ENCODE measurements at regions not wholly inside any gene's neighbourhood (a gene's known extent, or its start where the extent isn't known, plus 50 kb on each side); places are given as distances from the start of the nearest gene placed in this dataset.
A peak's percentile ranks its signal among the peaks of the same experiment; 100 is the strongest.

DNA sequence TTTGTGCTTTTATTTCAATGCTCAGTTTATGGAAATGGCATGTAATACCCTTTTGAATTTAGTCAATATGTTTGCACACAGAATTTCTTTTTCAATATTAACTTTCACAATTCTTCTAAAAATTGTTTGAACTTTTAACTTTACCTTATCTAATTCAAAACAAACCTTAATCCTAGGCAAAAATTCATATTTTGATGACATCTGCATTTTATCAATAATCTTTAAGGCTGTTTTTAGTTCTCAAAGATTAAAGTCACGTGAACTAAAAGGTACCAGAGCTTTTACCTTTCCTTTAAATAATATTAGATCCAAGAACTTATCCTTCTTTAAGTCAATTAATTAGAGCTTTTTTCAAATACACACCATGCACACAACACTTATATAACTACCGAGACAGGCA lies 218.9 kb upstream of the NCAM2 start:
- Histone ChIP-seq H3K36me3 (ENCODE audit: insufficient read depth, low read depth, low read length) (no peaks in the 10 kb centered on the region; the same call in 1 of the 2 replicates), H3K4me3 (ENCODE audit: low read length) (no peak overlapping the region; the same call in 1 of the 2 replicates), H3K9ac (ENCODE audit: low read depth, low read length) (no peak overlapping the region), H3K27me3 (ENCODE audit: insufficient read depth, low read length) (no peaks in the 10 kb centered on the region), H3K27ac (ENCODE audit: low read length) (no peak overlapping the region), H3K9me3 (ENCODE audit: insufficient read depth, low read depth, low read length) (peaks cover 39% of the 10 kb centered on the region), H3K4me1 (ENCODE audit: insufficient read depth, low read length) (no peaks in the 10 kb centered on the region)

DNA sequence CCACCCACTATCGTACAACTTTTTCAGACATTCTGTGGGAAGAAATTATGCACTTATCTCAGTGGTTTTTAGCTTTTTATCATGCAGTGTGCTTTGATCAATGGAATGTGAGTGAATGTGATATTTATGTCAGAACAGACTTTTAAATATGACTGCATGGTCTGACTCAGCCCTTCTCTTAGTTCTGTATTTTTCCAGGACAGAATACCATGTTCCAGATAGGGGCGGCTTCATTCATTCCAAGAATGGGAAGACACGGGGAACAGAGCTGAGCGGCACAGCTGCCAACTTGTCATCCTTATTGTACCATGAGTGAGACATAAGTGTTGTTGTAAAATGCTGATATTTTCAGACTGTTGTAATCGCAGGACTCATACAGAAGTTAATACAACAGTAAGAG lies 214.6 kb upstream of the NCAM2 start:
- Histone ChIP-seq H3K9me3 (ENCODE audit: insufficient read depth, low read depth, low read length) (peaks cover 32% of the 10 kb centered on the region), H3K4me3 (ENCODE audit: low read length) (no peak overlapping the region), H3K9ac (ENCODE audit: low read depth, low read length) (no peak overlapping the region), H3K4me1 (ENCODE audit: insufficient read depth, low read length) (peaks cover 1% of the 10 kb centered on the region; the same call in 1 of the 2 replicates), H3K27ac (ENCODE audit: low read length) (no peak overlapping the region), H3K27me3 (ENCODE audit: insufficient read depth, low read length) (no peaks in the 10 kb centered on the region), H3K36me3 (ENCODE audit: insufficient read depth, low read depth, low read length) (no peaks in the 10 kb centered on the region; the same call in 1 of the 2 replicates)

- no peaks in the 10 kb centered on the region for H3K9me3 ChIP-seq (ENCODE audit: insufficient read depth, low read depth, low read length)
- no peaks in the 10 kb centered on the region for H3K36me3 ChIP-seq (ENCODE audit: insufficient read depth, low read depth, low read length)
- H3K27ac ChIP-seq (ENCODE audit: low read length): peak overlapping the region; percentile 53
- H3K4me3 ChIP-seq (ENCODE audit: low read length): peak overlapping the region; percentile 47
- H3K4me1 ChIP-seq (ENCODE audit: insufficient read depth, low read length): peaks cover 46% of the 10 kb centered on the region
- no peaks in the 10 kb centered on the region for H3K27me3 ChIP-seq (ENCODE audit: insufficient read depth, low read length)
- peak overlapping the region; percentile 51; the same call in 1 of the 2 replicates for H3K9ac ChIP-seq (ENCODE audit: low read depth, low read length)
These were observed 208.3 kb upstream of the NCAM2 start for GRCh38 chr21:20789729-20790500.

- Histone ChIP-seq H3K27me3 (ENCODE audit: insufficient read depth, low read length) (no peaks in the 10 kb centered on the region), H3K9ac (ENCODE audit: low read depth, low read length) (no peak overlapping the region), H3K4me1 (ENCODE audit: insufficient read depth, low read length) (no peaks in the 10 kb centered on the region), H3K36me3 (ENCODE audit: insufficient read depth, low read depth, low read length) (no peaks in the 10 kb centered on the region), H3K4me3 (ENCODE audit: low read length) (no peak overlapping the region), H3K27ac (ENCODE audit: low read length) (no peak overlapping the region), H3K9me3 (ENCODE audit: insufficient read depth, low read depth, low read length) (no peaks in the 10 kb centered on the region)
These were observed 198.1 kb upstream of the NCAM2 start for GRCh38 chr21:20800106-20800505.

DNA sequence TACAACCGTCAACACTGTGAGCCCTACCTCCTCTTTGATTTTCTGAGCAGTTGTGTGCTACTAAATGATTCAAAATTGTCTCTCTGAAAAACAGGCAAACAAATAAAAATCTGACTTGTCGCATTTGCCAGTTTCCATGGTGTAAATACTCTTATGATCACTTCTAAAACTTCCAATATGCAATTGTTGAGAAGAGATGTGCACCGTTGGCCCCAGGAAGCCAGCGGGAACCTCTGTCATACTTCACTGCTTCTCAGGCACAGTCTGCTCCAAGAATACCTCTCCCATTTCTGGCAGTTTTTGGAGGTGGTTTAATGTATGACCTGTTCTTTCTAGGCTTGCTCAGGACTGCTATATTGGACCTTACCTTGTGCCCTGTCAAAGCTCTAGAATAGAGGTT lies 196.0 kb upstream of the NCAM2 start:
- Histone ChIP-seq H3K36me3 (ENCODE audit: insufficient read depth, low read depth, low read length) (no peaks in the 10 kb centered on the region), H3K4me3 (ENCODE audit: low read length) (no peak overlapping the region)

GRCh38 chr21:20802631-20803260 lies 195.5 kb upstream of the NCAM2 start:
- H3K4me1 ChIP-seq (ENCODE audit: insufficient read depth, low read length): no peaks in the 10 kb centered on the region

More for the DNA sequence above, 196.0 kb upstream of the NCAM2 start:
- Histone ChIP-seq H3K9ac (ENCODE audit: low read depth, low read length) (no peak overlapping the region), H3K9me3 (ENCODE audit: insufficient read depth, low read depth, low read length) (no peaks in the 10 kb centered on the region), H3K27ac (ENCODE audit: low read length) (no peak overlapping the region), H3K4me1 (ENCODE audit: insufficient read depth, low read length) (no peaks in the 10 kb centered on the region), H3K27me3 (ENCODE audit: insufficient read depth, low read length) (no peaks in the 10 kb centered on the region)

GRCh38 chr21:20811702-20812101 lies 186.5 kb upstream of the NCAM2 start:
- no peak overlapping the region for H3K4me3 ChIP-seq (ENCODE audit: low read length)
- H3K27me3 ChIP-seq (ENCODE audit: insufficient read depth, low read length): no peaks in the 10 kb centered on the region
- no peak overlapping the region for H3K9ac ChIP-seq (ENCODE audit: low read depth, low read length)
- no peaks in the 10 kb centered on the region for H3K36me3 ChIP-seq (ENCODE audit: insufficient read depth, low read depth, low read length)
- H3K9me3 ChIP-seq (ENCODE audit: insufficient read depth, low read depth, low read length): no peaks in the 10 kb centered on the region; the same call in 1 of the 2 replicates
- H3K4me1 ChIP-seq (ENCODE audit: insufficient read depth, low read length): no peaks in the 10 kb centered on the region
- no peak overlapping the region for H3K27ac ChIP-seq (ENCODE audit: low read length)

More at GRCh38 chr21:20802631-20803260, 195.5 kb upstream of the NCAM2 start:
- Histone ChIP-seq H3K4me3 (ENCODE audit: low read length) (no peak overlapping the region), H3K27me3 (ENCODE audit: insufficient read depth, low read length) (no peaks in the 10 kb centered on the region), H3K9ac (ENCODE audit: low read depth, low read length) (no peak overlapping the region), H3K36me3 (ENCODE audit: insufficient read depth, low read depth, low read length) (no peaks in the 10 kb centered on the region), H3K9me3 (ENCODE audit: insufficient read depth, low read depth, low read length) (no peaks in the 10 kb centered on the region), H3K27ac (ENCODE audit: low read length) (no peak overlapping the region)

GRCh38 chr21:20814090-20814489 lies 184.1 kb upstream of the NCAM2 start:
- no peak overlapping the region for H3K27ac ChIP-seq (ENCODE audit: low read length)
- no peak overlapping the region for H3K4me3 ChIP-seq (ENCODE audit: low read length)
- H3K9ac ChIP-seq (ENCODE audit: low read depth, low read length): no peak overlapping the region

GRCh38 chr21:20822666-20823065 lies 175.5 kb upstream of the NCAM2 start:
- Histone ChIP-seq H3K27me3 (ENCODE audit: insufficient read depth, low read length) (no peaks in the 10 kb centered on the region), H3K27ac (ENCODE audit: low read length) (no peak overlapping the region), H3K36me3 (ENCODE audit: insufficient read depth, low read depth, low read length) (no peaks in the 10 kb centered on the region), H3K4me1 (ENCODE audit: insufficient read depth, low read length) (peaks cover 24% of the 10 kb centered on the region), H3K4me3 (ENCODE audit: low read length) (no peak overlapping the region), H3K9ac (ENCODE audit: low read depth, low read length) (no peak overlapping the region), H3K9me3 (ENCODE audit: insufficient read depth, low read depth, low read length) (no peaks in the 10 kb centered on the region)

More at GRCh38 chr21:20814090-20814489, 184.1 kb upstream of the NCAM2 start:
- no peaks in the 10 kb centered on the region; the same call in 1 of the 2 replicates for H3K9me3 ChIP-seq (ENCODE audit: insufficient read depth, low read depth, low read length)
- no peaks in the 10 kb centered on the region for H3K27me3 ChIP-seq (ENCODE audit: insufficient read depth, low read length)
- H3K36me3 ChIP-seq (ENCODE audit: insufficient read depth, low read depth, low read length): no peaks in the 10 kb centered on the region
- no peaks in the 10 kb centered on the region for H3K4me1 ChIP-seq (ENCODE audit: insufficient read depth, low read length)

DNA sequence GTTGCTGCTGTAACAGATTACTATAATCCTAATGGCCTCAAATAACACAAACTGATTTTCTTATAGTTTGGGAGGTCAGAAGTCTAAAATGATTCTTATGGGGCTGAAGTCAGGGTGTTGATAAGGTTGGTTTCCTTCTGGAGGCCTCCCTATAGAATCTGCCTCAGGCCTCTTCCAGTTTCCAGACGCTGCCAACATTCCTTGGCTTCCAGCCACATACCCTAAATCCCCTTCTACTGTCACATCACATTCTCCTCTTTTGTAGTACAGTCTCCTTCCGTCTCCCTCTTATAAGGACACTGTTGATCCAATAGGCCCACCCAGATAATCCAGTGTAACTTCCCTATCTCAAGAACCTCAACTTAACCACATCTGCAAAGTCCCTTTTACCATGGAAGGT lies 145.3 kb upstream of the NCAM2 start:
- Histone ChIP-seq H3K36me3 (ENCODE audit: insufficient read depth, low read depth, low read length) (no peaks in the 10 kb centered on the region), H3K9me3 (ENCODE audit: insufficient read depth, low read depth, low read length) (no peaks in the 10 kb centered on the region), H3K4me1 (ENCODE audit: insufficient read depth, low read length) (no peaks in the 10 kb centered on the region), H3K27me3 (ENCODE audit: insufficient read depth, low read length) (no peaks in the 10 kb centered on the region), H3K4me3 (ENCODE audit: low read length) (no peak overlapping the region), H3K9ac (ENCODE audit: low read depth, low read length) (no peak overlapping the region), H3K27ac (ENCODE audit: low read length) (no peak overlapping the region)

DNA sequence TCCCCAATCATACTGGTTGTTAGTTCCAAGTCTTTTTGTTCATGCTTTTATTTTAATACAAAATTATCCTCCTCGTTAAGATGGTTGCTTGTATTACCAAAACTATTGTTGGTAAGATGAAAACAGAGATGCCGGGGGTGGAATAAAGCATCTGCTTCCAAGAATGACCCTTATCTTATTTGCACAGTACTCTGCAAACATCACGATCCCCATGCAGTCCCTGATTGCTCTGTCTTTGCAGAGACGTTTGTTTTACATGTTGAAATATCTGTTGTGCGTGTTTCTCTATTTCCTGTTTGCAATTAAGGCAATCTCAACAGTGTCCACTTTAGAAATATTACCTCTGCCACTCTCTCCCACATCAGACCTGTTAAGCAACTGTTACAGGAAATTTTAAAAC lies 141.3 kb upstream of the NCAM2 start:
- Histone ChIP-seq H3K27me3 (ENCODE audit: insufficient read depth, low read length) (no peaks in the 10 kb centered on the region), H3K36me3 (ENCODE audit: insufficient read depth, low read depth, low read length) (no peaks in the 10 kb centered on the region), H3K9me3 (ENCODE audit: insufficient read depth, low read depth, low read length) (no peaks in the 10 kb centered on the region), H3K4me1 (ENCODE audit: insufficient read depth, low read length) (no peaks in the 10 kb centered on the region), H3K27ac (ENCODE audit: low read length) (no peak overlapping the region), H3K9ac (ENCODE audit: low read depth, low read length) (no peak overlapping the region), H3K4me3 (ENCODE audit: low read length) (no peak overlapping the region)

DNA sequence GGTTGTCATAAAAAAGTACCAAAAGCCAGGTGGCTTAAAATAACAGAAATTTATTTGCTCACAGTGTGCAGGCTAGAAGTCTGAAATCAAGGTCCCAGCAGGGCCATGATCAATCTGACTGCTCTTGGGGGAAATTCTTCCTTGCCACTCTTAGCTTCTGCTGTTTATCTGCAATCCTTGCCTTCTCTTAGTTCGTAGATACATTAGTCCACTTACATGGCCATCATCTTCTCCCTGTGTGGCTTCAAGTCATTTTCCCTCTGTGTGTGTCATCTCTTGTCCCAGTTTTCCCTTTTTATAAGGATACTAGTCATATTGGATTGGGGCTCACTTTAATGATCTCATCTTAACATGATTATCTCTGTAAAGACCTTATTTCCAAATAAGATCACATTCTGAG lies 124.0 kb upstream of the NCAM2 start:
- Histone ChIP-seq H3K9me3 (ENCODE audit: insufficient read depth, low read depth, low read length) (no peaks in the 10 kb centered on the region), H3K27me3 (ENCODE audit: insufficient read depth, low read length) (no peaks in the 10 kb centered on the region), H3K4me1 (ENCODE audit: insufficient read depth, low read length) (no peaks in the 10 kb centered on the region), H3K27ac (ENCODE audit: low read length) (no peak overlapping the region), H3K4me3 (ENCODE audit: low read length) (no peak overlapping the region), H3K9ac (ENCODE audit: low read depth, low read length) (no peak overlapping the region), H3K36me3 (ENCODE audit: insufficient read depth, low read depth, low read length) (no peaks in the 10 kb centered on the region)
